Thyroid gland (tissue), 4 donors: ENCODE measurements at regions not wholly inside any gene's neighbourhood (a gene's known extent, or its start where the extent isn't known, plus 50 kb on each side); places are given as distances from the start of the nearest gene placed in this dataset.

Source experiments
- DNase-seq, 2 donors: peaks; one replicate each; pipeline ENCODE4 v3.0.0-alpha.2; 2019
- H3K27ac ChIP-seq, 3 donors: fragments of 200-600 bp; sonication (generic); 1 replicate in 2 of 3; 2 replicates in 1 of 3; pipeline ENCODE4 v1.5.1; 2016 to 2019; ENCODE audit warnings: mild to moderate bottlenecking in 1 of 3, moderate library complexity in 1 of 3
- H3K27me3 ChIP-seq: fragments of 200-600 bp; sonication (generic); one replicate; pipeline ENCODE4 v1.5.1; 2019
- H3K36me3 ChIP-seq, 2 donors: fragments of 200-600 bp; sonication (generic); one replicate each; pipeline ENCODE4 v1.5.1; 2016 to 2019
- H3K4me1 ChIP-seq, 2 donors: fragments of 200-600 bp; sonication (generic); one replicate each; pipeline ENCODE4 v1.5.1; 2017 to 2019
- H3K4me3 ChIP-seq, 3 donors: fragments of 200-600 bp; sonication (generic); replicated peaks in 1 of 3; 1 replicate in 2 of 3; 2 replicates in 1 of 3; pipeline ENCODE4 v1.5.1; 2016; ENCODE audit warnings: mild to moderate bottlenecking in 1 of 3
- H3K9me3 ChIP-seq: fragments of 200-600 bp; sonication (generic); one replicate; pipeline ENCODE4 v1.5.1; 2017
- POLR2A ChIP-seq, 2 donors: fragments of 450-650 bp; IDR thresholded peaks; one replicate each; pipeline ENCODE4 v1.6.1; 2017; ENCODE audit warnings: antibody characterized with exemption in 2 of 2, mild to moderate bottlenecking in 2 of 2, moderate library complexity in 1 of 2
- WGBS, 2 donors: methylation state at CpG; one replicate each; pipeline ENCODE4 v1.1.5; 2017; 5-methylcytosine and 5-hydroxymethylcytosine counted together
- intact Hi-C: fragments of 100-400 bp; cut with DNase I; formaldehyde crosslinking; loops from one replicate; pipeline ENCODE4 v1.15.1; 2023
- TF ChIP-seq, protein P1 (sequence below), 6 experiments: fragments of 200-600 bp in 3 of 6; fragments of 450-650 bp in 3 of 6; sonication (generic) in 3 of 6; IDR thresholded peaks; one replicate each; pipeline ENCODE4 v1.5.1; 2016 to 2019; ENCODE audit warnings: antibody characterized with exemption in 6 of 6, mild to moderate bottlenecking in 2 of 6, inconsistent platforms in 1 of 6, moderate library complexity in 1 of 6

DNA sequence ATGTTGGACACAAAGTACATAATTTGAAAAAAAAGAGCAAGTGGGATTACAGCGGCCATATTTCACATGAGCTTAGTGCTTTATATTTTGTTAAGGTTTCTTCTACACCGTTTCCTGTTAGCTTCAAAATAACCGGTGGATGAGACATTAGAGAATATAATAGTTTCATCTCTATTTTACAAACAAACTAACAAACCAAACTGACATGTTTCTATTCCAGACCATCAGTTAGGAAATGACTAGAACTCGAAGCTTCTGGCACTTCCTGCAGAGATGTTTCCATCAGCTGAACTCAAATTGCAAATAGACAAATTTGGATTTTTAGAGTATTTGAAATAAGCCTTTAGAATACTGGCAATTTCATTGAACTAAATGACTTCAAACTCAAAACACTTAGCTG lies 86.5 kb downstream of the MTRR start:
- TF ChIP-seq POLR2A (IDR thresholded peaks at IDR 0.05) = no peak
- TF ChIP-seq, protein P1, sequence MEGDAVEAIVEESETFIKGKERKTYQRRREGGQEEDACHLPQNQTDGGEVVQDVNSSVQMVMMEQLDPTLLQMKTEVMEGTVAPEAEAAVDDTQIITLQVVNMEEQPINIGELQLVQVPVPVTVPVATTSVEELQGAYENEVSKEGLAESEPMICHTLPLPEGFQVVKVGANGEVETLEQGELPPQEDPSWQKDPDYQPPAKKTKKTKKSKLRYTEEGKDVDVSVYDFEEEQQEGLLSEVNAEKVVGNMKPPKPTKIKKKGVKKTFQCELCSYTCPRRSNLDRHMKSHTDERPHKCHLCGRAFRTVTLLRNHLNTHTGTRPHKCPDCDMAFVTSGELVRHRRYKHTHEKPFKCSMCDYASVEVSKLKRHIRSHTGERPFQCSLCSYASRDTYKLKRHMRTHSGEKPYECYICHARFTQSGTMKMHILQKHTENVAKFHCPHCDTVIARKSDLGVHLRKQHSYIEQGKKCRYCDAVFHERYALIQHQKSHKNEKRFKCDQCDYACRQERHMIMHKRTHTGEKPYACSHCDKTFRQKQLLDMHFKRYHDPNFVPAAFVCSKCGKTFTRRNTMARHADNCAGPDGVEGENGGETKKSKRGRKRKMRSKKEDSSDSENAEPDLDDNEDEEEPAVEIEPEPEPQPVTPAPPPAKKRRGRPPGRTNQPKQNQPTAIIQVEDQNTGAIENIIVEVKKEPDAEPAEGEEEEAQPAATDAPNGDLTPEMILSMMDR (IDR thresholded peaks at IDR 0.05) = no peak
- Histone ChIP-seq H3K9me3 (no peaks in the 10 kb centered on the region), H3K4me3 (no peak overlapping the region), H3K27me3 (no peaks in the 10 kb centered on the region), H3K27ac (no peak overlapping the region), H3K36me3 (no peaks in the 10 kb centered on the region), H3K4me1 (no peaks in the 10 kb centered on the region)
- WGBS, 2 donors = 78 to 83% methylated on average over 4 of the region's 4 CpGs
- no peak for DNase-seq
- intact Hi-C loops = no loop called here

DNA sequence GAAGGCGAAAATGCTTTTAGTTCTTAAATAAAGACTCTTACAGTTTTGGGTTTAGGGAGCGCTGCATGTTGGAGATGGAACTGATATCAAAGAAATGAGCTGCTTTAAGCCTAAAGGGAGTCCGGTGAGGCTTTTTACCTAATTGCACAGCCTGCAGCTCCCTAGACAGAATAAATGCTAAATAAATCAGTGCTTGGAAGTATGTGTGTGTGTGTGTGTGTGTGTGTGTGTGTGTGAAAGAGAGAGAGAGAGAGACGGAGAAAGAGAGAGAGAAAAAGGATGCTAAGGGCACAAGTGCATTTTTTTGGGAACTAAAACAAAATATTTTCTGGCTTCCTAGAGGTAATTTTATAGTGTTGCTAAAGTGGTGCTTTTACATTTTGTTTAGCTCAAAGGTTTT lies 88.4 kb downstream of the MTRR start:
- Histone ChIP-seq H3K9me3 (no peaks in the 10 kb centered on the region), H3K36me3 (no peaks in the 10 kb centered on the region), H3K4me1 (no peaks in the 10 kb centered on the region), H3K4me3 (no peak overlapping the region), H3K27me3 (no peaks in the 10 kb centered on the region), H3K27ac (no peak overlapping the region)
- intact Hi-C loops = no loop called here
- WGBS, 2 donors = 79 to 89% methylated on average over 4 of the region's 4 CpGs
- TF ChIP-seq POLR2A (IDR thresholded peaks at IDR 0.05) = no peak
- TF ChIP-seq, protein P1 (IDR thresholded peaks at IDR 0.05) = no peak
- no peak for DNase-seq

DNA sequence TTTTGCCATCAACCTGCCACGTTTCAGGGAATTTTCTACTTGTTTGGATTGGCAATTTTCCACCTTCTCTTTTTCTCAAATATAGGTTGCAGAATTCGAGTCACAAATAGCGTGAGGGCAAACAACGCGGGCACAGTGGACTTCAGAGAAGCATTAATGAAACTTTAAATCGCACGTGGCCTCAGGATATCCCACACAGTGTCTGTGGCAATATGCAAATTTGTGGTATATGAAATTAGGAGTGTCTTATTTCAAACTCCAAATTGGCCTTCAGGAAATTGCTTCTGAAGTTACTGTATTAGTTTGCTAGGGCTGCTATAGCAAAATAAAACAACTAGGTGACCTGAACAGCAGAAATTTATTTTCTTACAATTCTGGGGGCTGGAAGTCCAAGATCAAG lies 91.2 kb downstream of the MTRR start:
- Histone ChIP-seq H3K4me3 (no peak overlapping the region), H3K27ac (no peak overlapping the region), H3K4me1 (no peaks in the 10 kb centered on the region), H3K27me3 (no peaks in the 10 kb centered on the region), H3K9me3 (no peaks in the 10 kb centered on the region), H3K36me3 (no peaks in the 10 kb centered on the region)
- TF ChIP-seq, protein P1 (IDR thresholded peaks at IDR 0.05) = no peak
- TF ChIP-seq POLR2A (IDR thresholded peaks at IDR 0.05) = no peak
- DNase-seq = no peak
- WGBS, 2 donors = 85 to 89% methylated on average over 7 of the region's 7 CpGs
- intact Hi-C loops = no loop called here

DNA sequence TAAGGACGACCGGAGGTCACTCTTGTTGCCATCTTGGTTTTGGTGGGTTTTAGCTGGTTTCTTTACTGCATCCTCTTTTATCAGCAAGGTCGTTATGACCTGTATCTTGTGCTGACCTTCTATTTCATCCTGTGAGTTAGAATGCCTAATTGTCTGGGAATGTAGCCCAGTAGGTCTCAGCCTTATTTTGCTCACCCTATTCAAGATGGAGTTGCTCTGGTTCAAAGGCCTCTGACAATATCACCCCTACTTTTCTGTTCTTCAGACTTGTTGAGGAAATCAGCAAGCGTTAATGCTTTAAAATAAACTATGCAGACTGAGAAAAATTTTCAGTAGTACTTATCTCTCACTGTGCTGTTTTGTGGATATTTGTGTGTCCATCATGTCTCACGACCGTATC lies 92.6 kb downstream of the MTRR start:
- DNase-seq = no peak
- H3K27ac ChIP-seq = no peak overlapping the region
- no peak overlapping the region for H3K4me3 ChIP-seq
- no peaks in the 10 kb centered on the region for H3K4me1 ChIP-seq
- WGBS, 2 donors = 80 to 86% methylated on average over 6 of the region's 6 CpGs
- intact Hi-C loops = no loop called here
- no peak for TF ChIP-seq POLR2A (IDR thresholded peaks at IDR 0.05)
- TF ChIP-seq, protein P1 (IDR thresholded peaks at IDR 0.05) = no peak
- no peaks in the 10 kb centered on the region for H3K9me3 ChIP-seq
- H3K36me3 ChIP-seq = no peaks in the 10 kb centered on the region
- no peaks in the 10 kb centered on the region for H3K27me3 ChIP-seq

DNA sequence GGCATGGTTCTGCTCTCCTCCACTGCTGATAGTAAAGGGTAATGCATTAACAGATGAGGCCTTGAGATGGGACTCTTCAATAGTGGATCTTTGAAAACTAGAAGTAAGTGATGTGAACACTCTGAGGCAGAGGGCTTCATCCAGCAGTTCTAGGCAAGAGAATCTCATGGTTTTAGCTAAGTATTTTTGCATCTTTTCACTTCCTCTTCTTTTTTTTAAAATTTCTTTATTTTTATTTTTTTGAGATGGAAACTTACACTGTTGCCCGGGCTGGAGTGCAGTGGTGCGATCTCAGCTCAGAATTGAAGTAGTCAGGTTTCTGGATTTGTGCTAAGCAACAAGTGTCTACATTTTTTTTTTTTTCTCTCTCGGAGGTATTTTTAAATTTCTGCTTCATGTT lies 101.9 kb downstream of the MTRR start:
- H3K4me3 ChIP-seq = no peak overlapping the region
- H3K27me3 ChIP-seq = no peaks in the 10 kb centered on the region
- no peaks in the 10 kb centered on the region for H3K9me3 ChIP-seq
- H3K4me1 ChIP-seq = peaks cover 0 to 3% of the 10 kb centered on the region in 2 donors
- DNase-seq = no peak
- WGBS, 2 donors = 59 to 66% methylated on average over 3 of the region's 3 CpGs
- H3K36me3 ChIP-seq = no peaks in the 10 kb centered on the region
- no peak overlapping the region for H3K27ac ChIP-seq
- TF ChIP-seq, protein P1 (IDR thresholded peaks at IDR 0.05) = no peak
- TF ChIP-seq POLR2A (IDR thresholded peaks at IDR 0.05) = no peak
- intact Hi-C loops = no loop called here
